Immature natural killer cell (primary cell): ENCODE measurements at regions not wholly inside any gene's neighbourhood (a gene's known extent, or its start where the extent isn't known, plus 50 kb on each side); places are given as distances from the start of the nearest gene placed in this dataset.
"Not testable (repeated sequence)": the region's sequence is repeated elsewhere in the genome, so short reads cannot be mapped to it uniquely, and the experiment has no call there.

ENCODE experiments used
- DNase-seq, 3 donors: peaks; one replicate each; pipeline ENCODE4 v3.0.0; 2022; ENCODE audit warnings: mixed read lengths in 1 of 3
- H3K27ac Mint-ChIP-seq, 6 donors: one replicate each; pipeline ENCODE4 v1.8.0; 2020; ENCODE audit warnings: mixed read lengths in 6 of 6, mild to moderate bottlenecking in 5 of 6, inconsistent platforms in 4 of 6, moderate library complexity in 3 of 6
- H3K27me3 Mint-ChIP-seq, 3 donors: one replicate each; pipeline ENCODE4 v1.8.0; 2020 to 2021; ENCODE audit warnings: low read depth in 3 of 3, mild to moderate bottlenecking in 3 of 3, mixed read lengths in 3 of 3, moderate library complexity in 3 of 3, inconsistent platforms in 1 of 3
- H3K36me3 Mint-ChIP-seq, 3 donors: one replicate each; pipeline ENCODE4 v1.8.0; 2020; ENCODE audit warnings: mixed read lengths in 3 of 3, inconsistent platforms in 2 of 3, mild to moderate bottlenecking in 2 of 3
- H3K4me1 Mint-ChIP-seq, 2 donors: one replicate each; pipeline ENCODE4 v1.8.0; 2020; ENCODE audit warnings: inconsistent platforms in 2 of 2, mild to moderate bottlenecking in 2 of 2, mixed read lengths in 2 of 2, moderate library complexity in 1 of 2
- H3K4me3 Mint-ChIP-seq, 5 donors: one replicate each; pipeline ENCODE4 v1.8.0; 2020; ENCODE audit warnings: mild to moderate bottlenecking in 5 of 5, mixed read lengths in 5 of 5, inconsistent platforms in 3 of 5, moderate library complexity in 3 of 5
- H3K9me3 Mint-ChIP-seq, 6 donors: one replicate each; pipeline ENCODE4 v1.8.0; 2020; ENCODE audit warnings: mild to moderate bottlenecking in 6 of 6, mixed read lengths in 6 of 6, inconsistent platforms in 4 of 6, moderate library complexity in 3 of 6

DNA sequence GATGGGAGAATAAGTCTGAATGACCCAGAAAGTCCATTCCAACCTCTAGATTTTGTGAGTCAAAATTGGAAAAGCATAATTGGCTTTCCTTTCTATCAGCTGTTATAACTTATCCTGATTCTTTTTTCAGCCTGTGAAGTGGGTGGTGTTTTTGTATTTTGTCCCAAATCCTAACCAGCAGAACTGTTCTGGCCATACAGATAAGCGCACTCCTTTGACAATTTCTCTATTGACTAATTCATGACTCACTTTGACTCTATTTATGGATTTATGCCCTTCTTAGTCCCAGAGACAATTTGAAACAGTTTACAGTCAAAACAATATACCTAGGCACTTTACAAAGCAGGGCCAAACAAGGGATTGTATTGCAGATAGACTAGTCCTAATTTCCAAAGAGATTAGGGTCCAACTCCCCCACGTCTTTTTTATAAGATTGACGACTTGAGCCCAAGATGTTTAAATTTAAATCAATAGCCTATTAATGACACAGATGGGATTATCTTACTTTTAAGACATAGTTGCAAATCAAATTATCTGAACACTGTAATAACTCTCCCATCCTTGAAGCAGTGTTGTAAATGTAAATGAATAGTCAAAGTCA lies 301.7 kb upstream of the SEMA6A start:
- no peak for DNase-seq
- H3K27me3 Mint-ChIP-seq: peaks cover 0 to 7% (median 2%) of the 10 kb centered on the region in 3 donors
- peaks cover 0 to 3% (median 0%) of the 10 kb centered on the region in 3 donors for H3K36me3 Mint-ChIP-seq
- H3K4me3 Mint-ChIP-seq: no peak overlapping the region
- no peak overlapping the region for H3K27ac Mint-ChIP-seq
- no peaks in the 10 kb centered on the region for H3K4me1 Mint-ChIP-seq
- H3K9me3 Mint-ChIP-seq: peaks cover 0 to 13% (median 2%) of the 10 kb centered on the region in 6 donors

DNA sequence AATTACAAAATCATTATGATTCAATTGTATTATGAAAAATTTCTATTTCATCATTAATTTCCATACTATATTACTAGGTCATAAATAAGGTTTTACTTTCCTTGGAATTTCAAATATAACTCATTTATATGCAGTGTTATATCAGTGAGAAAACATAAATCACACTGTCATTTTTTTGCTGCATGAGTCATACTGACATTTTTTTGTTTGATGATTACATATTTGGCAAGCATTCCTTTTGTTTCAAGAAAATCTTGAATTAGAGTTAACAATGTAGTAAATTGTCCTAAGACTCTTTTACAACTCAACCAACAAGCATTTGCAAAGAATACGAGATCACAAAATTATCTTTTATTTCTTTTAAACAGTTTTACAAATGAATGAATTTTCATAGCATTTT lies 298.4 kb upstream of the SEMA6A start:
- peaks cover 0 to 3% (median 0%) of the 10 kb centered on the region in 3 donors for H3K36me3 Mint-ChIP-seq
- no peaks in the 10 kb centered on the region for H3K4me1 Mint-ChIP-seq
- no peak overlapping the region for H3K4me3 Mint-ChIP-seq
- no peak for DNase-seq
- H3K27ac Mint-ChIP-seq: no peak overlapping the region
- H3K27me3 Mint-ChIP-seq: peaks cover 0 to 4% (median 2%) of the 10 kb centered on the region in 3 donors
- H3K9me3 Mint-ChIP-seq: peaks cover 0 to 17% (median 6%) of the 10 kb centered on the region in 6 donors

DNA sequence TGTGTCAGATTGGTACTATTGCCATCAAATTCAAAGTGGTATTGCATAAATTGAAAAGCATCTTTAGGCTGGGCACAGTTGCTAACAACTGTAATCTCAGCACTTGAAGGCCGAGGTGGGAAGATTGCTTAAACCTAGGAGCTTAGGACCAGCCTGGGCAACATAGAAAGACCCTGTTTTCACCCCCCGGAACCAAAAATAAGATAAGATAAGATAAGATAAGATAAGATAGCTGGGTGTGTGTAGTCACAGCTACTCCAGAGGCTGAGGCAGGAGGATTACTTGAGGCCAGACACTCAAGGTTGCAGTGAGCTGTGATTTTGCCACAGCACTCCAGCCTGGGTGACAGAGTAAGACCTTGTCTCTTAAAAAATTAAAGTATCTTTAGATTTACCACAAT lies 297.9 kb upstream of the SEMA6A start:
- H3K4me3 Mint-ChIP-seq: no peak overlapping the region
- DNase-seq: no peak
- H3K27me3 Mint-ChIP-seq: peaks cover 0 to 2% (median 0%) of the 10 kb centered on the region in 3 donors
- no peaks in the 10 kb centered on the region for H3K4me1 Mint-ChIP-seq
- no peak overlapping the region for H3K27ac Mint-ChIP-seq
- peaks cover 0 to 3% (median 0%) of the 10 kb centered on the region in 3 donors for H3K36me3 Mint-ChIP-seq
- peaks cover 0 to 19% (median 7%) of the 10 kb centered on the region in 6 donors for H3K9me3 Mint-ChIP-seq

DNA sequence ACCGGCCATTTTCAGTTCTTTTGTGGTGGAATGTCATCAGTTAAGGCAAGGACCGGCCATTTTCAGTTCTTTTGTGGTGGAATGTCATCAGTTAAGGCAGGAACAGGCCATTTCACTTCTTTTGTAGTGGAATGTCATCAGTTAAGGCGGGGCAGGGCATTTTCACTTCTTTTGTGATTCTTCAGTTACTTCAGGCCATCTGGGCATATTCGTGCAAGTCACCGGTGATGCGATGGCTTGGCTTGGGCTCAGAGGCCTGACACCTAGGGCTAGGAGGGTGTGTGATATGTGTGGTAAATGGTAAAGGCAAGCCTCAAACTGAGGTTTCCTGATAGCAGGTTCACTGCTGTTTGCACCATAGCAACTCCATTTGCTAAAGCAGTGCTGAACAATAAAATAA lies 293.2 kb upstream of the SEMA6A start:
- H3K4me3 Mint-ChIP-seq, H3K36me3 Mint-ChIP-seq, H3K27me3 Mint-ChIP-seq, H3K4me1 Mint-ChIP-seq, H3K27ac Mint-ChIP-seq: not testable (repeated sequence)
- peak in 2 of 3 donors; percentile 1 to 25 for DNase-seq
- H3K9me3 Mint-ChIP-seq: peaks cover 0 to 19% (median 11%) of the 10 kb centered on the region in 6 donors

DNA sequence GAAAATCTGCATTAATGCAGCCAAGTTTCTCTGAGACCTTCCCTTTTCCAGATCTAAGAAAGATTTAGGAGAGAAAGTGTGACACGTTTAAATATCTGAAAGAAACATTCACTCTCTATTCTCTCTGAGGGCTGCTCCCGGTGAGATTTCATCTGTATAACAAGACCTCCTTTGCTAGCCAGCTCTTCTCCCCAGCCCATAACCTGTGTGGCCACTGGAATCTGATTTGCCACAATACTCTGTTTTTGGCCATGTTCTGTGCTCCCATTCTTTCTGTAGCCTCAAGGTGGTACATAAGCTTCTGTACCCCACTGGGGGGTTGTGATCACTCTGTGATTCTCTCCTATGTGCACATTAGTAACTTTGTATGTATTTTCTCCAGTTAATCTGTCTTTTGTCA lies 291.0 kb upstream of the SEMA6A start:
- Mint-ChIP-seq H3K9me3 (peaks cover 0 to 22% (median 12%) of the 10 kb centered on the region in 6 donors), H3K4me3 (no peak overlapping the region)

DNA sequence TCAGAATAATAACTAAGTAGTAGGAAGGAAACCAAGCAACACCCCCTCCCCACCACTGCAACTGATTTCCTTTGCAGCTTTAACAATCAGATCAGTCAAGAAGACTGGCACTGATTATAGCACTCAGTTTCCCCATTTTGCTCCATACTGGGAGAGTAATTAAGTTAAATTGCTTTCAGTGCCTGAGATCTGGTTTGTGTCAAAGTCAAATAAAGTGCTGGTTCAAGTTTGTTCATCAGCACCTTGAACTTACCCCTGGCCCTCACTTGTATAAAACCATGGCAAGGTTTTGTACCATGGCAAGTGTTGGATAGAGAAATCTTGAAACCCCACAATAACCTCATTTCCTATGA lies 290.2 kb upstream of the SEMA6A start:
- Mint-ChIP-seq H3K4me3 (no peak overlapping the region), H3K27me3 (peaks cover 0 to 4% (median 2%) of the 10 kb centered on the region in 3 donors), H3K36me3 (peaks cover 0 to 3% (median 0%) of the 10 kb centered on the region in 3 donors), H3K9me3 (peaks cover 0 to 15% (median 9%) of the 10 kb centered on the region in 6 donors), H3K27ac (no peak overlapping the region), H3K4me1 (peaks cover 0 to 4% of the 10 kb centered on the region in 2 donors)
- DNase-seq: no peak

More for the DNA sequence above, 291.0 kb upstream of the SEMA6A start:
- DNase-seq: no peak
- Mint-ChIP-seq H3K36me3 (peaks cover 0 to 3% (median 0%) of the 10 kb centered on the region in 3 donors), H3K27me3 (peaks cover 0 to 4% (median 2%) of the 10 kb centered on the region in 3 donors), H3K27ac (no peak overlapping the region), H3K4me1 (peaks cover 0 to 4% of the 10 kb centered on the region in 2 donors)

DNA sequence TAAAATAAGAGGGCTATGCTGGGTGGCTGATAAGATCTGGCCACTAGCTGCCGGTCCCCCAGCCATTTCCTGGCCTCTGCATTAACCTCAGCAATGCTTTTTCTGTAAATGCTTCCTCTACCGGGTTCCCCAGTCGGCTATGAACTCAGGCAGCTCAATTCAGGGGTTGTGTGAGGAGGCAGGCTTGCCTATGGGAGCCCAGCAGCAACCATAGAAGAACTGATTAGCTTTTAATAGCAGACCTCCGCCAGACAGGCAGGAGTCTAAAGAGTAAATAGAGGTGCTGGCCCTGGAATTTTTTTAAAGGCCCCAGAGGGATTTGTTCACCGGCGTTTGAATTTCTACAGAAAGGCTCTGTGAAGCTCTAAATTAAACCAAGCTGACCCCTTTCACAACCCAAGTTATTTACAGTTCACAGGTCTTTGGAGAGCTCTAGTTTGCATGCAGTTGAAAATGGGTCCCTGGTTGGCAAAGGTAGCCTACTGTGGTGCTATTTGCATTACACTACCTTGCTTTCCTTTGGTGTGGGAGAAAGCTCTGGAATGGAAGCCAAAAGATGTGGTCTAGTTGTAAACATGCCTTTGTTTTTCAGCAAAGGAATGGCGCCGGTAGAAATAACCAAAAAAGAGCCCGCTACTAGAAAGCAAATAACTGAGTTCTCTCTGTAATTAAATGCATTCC lies 289.7 kb upstream of the SEMA6A start:
- H3K27ac Mint-ChIP-seq: no peak overlapping the region
- H3K27me3 Mint-ChIP-seq: peaks cover 0 to 4% (median 2%) of the 10 kb centered on the region in 3 donors
- DNase-seq: peak in 1 of 3 donors; percentile 6
- peaks cover 0 to 4% of the 10 kb centered on the region in 2 donors for H3K4me1 Mint-ChIP-seq
- peaks cover 0 to 3% (median 0%) of the 10 kb centered on the region in 3 donors for H3K36me3 Mint-ChIP-seq
- H3K4me3 Mint-ChIP-seq: peak overlapping the region in 2 of 5 donors; percentile 5 to 24
- peaks cover 0 to 14% (median 8%) of the 10 kb centered on the region in 6 donors for H3K9me3 Mint-ChIP-seq

DNA sequence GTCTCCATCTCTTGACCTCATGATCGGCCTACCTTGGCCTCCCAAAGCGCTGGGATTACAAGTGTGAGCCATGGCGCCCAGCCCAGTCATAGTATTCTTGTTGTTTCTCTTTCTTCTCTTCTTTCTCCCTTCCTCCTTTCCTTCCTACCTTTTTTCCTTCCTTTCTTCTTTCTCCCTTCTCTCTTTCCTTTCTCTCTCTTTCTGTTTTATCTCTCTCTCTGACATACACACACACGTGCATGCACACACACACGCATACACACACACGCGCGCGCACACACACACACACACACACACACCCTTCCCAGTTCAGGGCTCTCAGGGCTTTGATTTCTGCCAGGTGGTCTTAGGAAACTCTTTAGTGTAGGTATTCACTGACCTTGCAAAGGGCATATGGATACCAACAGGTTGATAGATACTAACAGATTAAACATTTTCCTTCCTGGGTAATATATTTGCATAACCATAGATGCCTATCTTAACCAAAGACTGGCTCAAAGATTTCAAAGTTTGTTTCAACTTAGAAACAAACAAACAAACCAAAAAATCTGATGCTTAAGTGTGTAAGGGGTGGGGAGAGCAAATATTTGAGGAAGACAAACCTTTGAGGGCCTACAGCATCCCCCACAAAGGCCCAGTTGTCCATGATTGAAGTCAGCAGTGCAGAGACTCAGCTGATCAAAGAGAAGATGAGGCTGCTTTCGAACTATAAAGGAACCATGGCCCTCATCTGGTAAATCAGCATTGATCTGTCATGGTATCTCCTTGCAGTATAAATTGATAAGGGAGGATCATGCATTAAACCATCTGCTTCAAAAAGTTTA lies 288.2 kb upstream of the SEMA6A start:
- Mint-ChIP-seq H3K9me3 (peaks cover 0 to 13% (median 8%) of the 10 kb centered on the region in 6 donors), H3K27me3 (peaks cover 0 to 5% (median 2%) of the 10 kb centered on the region in 3 donors), H3K4me1 (peaks cover 0 to 9% of the 10 kb centered on the region in 2 donors), H3K4me3 (no peak overlapping the region), H3K27ac (no peak overlapping the region), H3K36me3 (peaks cover 0 to 3% (median 0%) of the 10 kb centered on the region in 3 donors)
- no peak for DNase-seq

DNA sequence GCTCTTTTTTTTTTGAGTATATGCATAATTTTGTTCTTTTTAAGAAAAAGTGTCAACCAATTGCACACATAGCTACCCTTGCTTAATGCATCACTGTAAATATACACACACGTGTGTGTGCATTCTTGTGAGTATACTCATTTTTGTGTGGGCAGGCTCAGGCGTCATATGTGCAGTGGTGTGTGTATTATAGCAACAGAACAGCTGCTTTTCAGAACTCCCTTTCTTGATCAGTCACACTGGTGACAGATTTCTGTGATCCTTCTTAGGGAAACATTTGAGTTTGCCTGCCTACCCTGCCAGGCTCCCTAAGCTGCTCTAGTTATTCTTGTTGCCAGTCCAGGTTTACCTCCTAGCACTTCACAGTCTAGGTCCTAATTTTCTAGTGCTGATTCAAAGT lies 287.0 kb upstream of the SEMA6A start:
- no peak overlapping the region for H3K27ac Mint-ChIP-seq
- peaks cover 0 to 9% of the 10 kb centered on the region in 2 donors for H3K4me1 Mint-ChIP-seq
- peaks cover 0 to 2% (median 1%) of the 10 kb centered on the region in 3 donors for H3K27me3 Mint-ChIP-seq
- peaks cover 0 to 3% (median 0%) of the 10 kb centered on the region in 3 donors for H3K36me3 Mint-ChIP-seq
- peaks cover 0 to 7% (median 4%) of the 10 kb centered on the region in 6 donors for H3K9me3 Mint-ChIP-seq
- DNase-seq: no peak
- no peak overlapping the region for H3K4me3 Mint-ChIP-seq

DNA sequence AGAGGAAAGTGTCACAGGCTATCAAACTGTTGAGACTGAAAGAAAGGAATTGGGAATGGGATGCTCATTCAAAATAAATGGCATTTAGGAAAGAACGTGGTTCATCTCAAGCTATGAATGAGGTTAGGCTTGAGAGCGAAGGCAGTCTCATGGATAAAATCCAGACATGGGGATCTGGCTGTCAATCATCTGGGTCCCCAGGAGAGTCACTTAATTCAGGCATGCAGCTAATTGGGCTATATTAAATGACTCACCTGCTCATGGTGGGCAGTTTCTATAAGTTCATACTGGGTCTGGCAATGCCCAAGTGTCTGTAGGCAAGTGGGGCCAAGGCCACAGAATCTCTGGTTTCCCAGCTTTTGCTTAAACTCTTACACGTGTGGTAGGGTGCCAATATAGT lies 286.5 kb upstream of the SEMA6A start:
- Mint-ChIP-seq H3K36me3 (peaks cover 0 to 3% (median 0%) of the 10 kb centered on the region in 3 donors), H3K27ac (no peak overlapping the region), H3K9me3 (peaks cover 0 to 7% (median 4%) of the 10 kb centered on the region in 6 donors), H3K27me3 (peaks cover 0 to 2% (median 1%) of the 10 kb centered on the region in 3 donors), H3K4me1 (peaks cover 0 to 9% of the 10 kb centered on the region in 2 donors), H3K4me3 (no peak overlapping the region)
- no peak for DNase-seq

DNA sequence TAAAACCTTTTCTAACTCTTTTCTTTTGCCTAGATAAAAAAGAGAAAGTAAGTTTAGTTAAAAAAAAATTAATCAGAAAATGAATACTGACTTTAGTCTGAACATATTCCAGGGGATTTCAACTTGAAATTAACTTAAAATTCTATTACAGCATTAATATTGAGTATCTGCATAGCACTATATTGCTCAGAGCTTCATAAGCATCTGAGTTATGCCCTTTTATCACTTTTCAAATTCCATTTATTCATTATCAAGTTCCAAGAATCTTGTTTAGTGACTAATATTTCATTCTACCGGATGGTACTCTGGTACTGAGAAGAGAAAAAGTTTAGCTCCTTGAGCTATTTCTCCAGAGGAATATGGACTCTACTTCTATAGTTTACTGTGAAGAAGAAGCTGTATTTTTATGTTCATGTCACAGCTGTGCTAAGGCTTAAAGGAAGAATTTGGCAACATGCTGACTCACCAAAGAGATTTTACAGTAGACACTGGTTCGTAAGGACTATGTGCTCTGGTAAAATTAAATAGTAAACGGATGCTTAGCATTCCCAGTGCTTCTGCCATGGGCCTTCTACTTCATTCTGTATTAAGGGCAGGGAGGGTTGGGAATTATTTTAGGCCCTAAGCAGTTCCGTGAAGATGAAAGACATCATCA lies 285.2 kb upstream of the SEMA6A start:
- DNase-seq: no peak
- peaks cover 0 to 1% (median 0%) of the 10 kb centered on the region in 3 donors for H3K27me3 Mint-ChIP-seq
- peaks cover 0 to 7% (median 3%) of the 10 kb centered on the region in 6 donors for H3K9me3 Mint-ChIP-seq
- H3K4me1 Mint-ChIP-seq: peaks cover 0 to 9% of the 10 kb centered on the region in 2 donors
- no peak overlapping the region for H3K27ac Mint-ChIP-seq
- peaks cover 0 to 3% (median 0%) of the 10 kb centered on the region in 3 donors for H3K36me3 Mint-ChIP-seq
- no peak overlapping the region for H3K4me3 Mint-ChIP-seq

DNA sequence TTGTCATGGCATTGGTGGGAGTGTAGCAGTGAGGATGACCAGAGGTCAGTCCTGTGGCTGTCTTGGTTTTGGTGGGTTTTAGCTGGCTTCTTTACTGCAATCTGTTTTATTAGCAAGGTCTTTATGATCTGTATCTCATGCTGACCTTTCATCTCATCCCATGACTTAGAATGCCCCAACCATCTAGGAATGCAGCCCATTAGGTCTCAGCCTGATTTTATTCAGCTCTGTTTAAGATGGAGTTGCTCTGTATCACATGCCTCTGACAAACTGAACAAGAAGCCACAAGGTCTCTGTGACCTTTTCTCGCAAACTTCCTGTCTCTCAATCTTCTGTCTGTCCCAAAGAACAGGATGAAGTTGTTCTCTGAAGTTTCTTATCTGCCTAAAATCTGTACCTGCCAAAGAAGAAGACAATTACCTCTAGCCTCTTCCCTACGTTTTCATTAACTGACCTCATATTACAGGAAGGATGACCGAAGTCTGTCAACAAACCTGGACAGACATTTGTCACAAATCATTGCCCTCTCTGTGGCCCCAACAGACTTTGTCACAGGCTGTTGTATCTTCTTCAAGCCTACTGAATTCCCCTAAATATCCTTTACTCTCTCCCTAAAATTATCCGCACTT lies 284.2 kb upstream of the SEMA6A start:
- Mint-ChIP-seq H3K4me3 (no peak overlapping the region), H3K27me3 (peaks cover 0 to 1% (median 0%) of the 10 kb centered on the region in 3 donors), H3K36me3 (peaks cover 0 to 3% (median under 1%) of the 10 kb centered on the region in 3 donors), H3K27ac (no peak overlapping the region), H3K4me1 (peaks cover 0 to 5% of the 10 kb centered on the region in 2 donors), H3K9me3 (peaks cover 0 to 12% (median 3%) of the 10 kb centered on the region in 6 donors)
- DNase-seq: no peak

DNA sequence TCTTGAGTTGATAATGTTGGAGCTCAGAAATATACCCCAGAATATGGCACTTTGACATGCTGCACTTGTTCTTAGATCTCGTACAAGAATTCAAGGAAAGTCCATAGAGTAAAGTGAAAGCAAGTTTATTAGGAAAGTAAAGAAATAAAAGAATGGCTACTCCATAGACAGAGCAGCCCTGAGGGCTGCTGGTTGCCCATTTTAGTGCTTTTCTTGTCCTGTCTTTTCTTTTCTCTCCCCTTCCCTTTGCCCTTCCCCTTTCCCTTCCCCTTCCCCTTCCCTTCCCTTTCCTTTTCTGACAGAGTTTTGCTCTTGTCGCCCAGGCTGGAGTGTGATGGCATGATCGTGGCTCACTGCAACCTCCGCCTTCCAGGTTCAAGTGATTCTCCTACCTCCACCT lies 283.4 kb upstream of the SEMA6A start:
- DNase-seq, H3K4me1 Mint-ChIP-seq, H3K27me3 Mint-ChIP-seq: not testable (repeated sequence)

More for the DNA sequence above, 283.4 kb upstream of the SEMA6A start:
- H3K4me3 Mint-ChIP-seq, H3K27ac Mint-ChIP-seq, H3K36me3 Mint-ChIP-seq: not testable (repeated sequence)
- peaks cover 0 to 11% (median 3%) of the 10 kb centered on the region in 6 donors for H3K9me3 Mint-ChIP-seq
